ENCODE measurements at regions not wholly inside any gene's neighbourhood (a gene's known extent, or its start where the extent isn't known, plus 50 kb on each side); places are given as distances from the start of the nearest gene placed in this dataset.

- no peak for DNase-seq
These were observed 281.8 kb upstream of the TCF4 start for GRCh38 chr18:55869556-55870501.

DNA sequence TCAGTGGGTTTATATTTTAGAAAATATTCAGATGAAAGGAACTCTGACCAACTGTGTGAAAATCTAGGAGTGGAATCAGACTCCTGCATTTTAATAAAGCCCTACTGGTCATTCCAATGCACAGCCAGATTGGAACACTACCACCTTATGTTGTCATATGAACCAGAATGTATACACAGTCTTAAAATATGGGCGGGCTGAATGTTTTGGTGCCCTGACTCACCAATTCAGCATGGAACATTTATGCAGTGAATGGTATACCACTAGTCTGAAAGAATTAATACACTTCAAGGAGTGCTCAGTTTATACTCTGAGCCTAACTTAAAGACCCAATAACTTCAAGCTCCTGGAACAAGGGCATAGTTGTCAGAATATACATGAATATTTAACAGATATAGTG, 280.9 kb upstream of the TCF4 start:
- DNase-seq = no peak

DNA sequence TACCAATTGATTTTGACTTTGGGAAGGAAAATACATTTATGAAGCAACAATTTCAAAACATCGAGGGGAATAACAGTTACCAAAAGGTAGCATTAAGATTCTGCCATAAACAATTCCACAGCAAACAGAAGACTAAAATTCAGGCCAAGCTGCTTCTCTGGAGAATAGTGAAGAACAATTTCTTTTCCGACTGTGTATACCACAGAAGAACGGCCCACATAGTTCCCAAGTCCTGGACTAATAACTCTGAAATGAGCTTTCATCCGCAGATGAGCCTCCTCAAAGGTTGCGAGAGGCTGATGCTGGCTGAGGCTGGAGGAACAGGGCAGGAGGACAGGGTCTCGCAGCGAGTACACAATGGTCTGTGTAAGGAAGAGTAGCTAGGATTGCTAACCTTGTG, 278.9 kb upstream of the TCF4 start:
- DNase-seq = no peak

DNA sequence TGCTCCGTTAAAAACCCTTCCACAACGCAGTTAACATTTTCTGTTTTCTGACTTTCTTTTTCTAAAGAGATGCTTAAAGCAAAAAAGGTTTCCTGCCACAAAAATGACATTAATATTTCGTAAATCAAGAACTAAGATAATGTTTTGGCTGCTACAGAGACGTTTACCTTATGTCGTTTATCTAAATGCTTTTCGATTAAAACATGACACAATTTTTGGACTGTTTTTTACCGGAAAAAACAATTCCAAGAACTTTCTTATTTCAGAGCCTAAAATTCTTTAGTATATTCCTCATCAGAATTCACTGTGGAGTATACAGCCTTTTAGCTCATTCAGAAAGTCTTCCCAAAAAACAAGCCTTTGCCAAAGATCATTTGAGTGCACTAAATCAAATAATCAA, 278.0 kb upstream of the TCF4 start:
- DNase-seq = no peak

DNA sequence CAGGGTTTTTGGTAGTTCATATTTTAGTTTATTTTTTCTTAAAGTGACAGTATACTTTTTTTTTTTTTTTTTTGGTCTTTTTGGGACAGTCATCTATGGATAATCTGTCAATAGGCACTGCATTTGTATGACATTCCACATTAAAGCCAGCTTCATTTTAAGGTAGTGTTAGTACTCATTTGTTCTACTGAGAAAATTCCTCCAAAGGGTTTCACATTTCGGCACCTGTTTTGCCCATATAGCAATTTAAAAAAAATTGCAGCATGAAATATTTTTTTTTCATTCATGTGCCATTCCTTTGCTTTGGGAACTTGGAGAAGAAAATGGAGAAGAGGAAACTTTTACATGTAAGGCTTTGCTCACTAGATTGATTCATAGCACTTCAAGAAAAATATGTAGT, 276.3 kb upstream of the TCF4 start:
- no peak for DNase-seq

GRCh38 chr18:55863876-55864275, 275.9 kb upstream of the TCF4 start:
- no peak for DNase-seq

DNA sequence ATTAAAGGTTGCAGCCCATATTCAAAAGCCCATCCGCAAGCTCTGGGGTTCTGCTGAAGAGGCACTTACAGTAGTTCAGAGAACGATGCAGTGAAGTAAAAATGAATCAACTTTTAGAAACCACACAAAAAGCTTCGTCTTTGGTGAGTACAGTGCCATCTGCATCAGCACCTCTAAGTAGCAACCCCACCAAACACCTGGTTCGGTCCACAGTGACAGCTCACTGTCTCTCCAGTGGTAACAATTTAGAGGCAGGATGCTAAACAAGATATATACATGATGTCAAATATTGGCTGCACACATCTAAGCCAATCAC, 275.4 kb upstream of the TCF4 start:
- DNase-seq = no peak

DNA sequence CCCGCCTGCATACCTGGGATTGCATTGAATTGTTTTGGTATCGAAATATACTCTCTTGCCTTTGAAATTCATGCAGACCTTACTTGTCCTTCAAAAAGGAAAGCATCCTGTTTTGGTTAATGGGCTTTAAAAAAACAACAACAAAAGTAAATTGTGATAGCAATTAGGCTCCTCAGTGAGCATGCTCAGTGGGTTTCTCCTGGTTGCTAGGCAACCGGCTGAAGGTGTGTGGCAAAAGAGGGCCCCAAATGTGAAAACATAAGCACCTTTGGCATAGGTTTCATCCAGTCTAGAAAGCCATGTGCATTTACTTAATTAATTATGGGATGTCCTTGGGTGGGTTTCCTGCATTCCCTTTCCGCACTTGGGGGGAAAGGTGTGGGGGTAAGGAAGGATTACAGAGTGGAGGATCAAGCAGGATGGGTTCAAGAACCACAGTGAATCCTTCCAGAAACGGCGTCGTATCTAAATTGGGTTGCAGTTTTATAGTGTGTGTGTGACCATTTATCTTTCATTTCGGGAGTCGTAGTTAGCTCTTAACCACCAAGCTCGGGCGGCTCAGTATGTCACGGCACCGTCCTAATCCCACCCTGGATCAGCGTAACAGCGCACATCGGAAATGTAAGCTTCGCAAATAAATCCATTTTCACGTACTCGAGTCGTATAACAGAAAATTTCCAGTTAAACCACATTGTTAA, 274.9 kb upstream of the TCF4 start:
- no peak for DNase-seq

DNA sequence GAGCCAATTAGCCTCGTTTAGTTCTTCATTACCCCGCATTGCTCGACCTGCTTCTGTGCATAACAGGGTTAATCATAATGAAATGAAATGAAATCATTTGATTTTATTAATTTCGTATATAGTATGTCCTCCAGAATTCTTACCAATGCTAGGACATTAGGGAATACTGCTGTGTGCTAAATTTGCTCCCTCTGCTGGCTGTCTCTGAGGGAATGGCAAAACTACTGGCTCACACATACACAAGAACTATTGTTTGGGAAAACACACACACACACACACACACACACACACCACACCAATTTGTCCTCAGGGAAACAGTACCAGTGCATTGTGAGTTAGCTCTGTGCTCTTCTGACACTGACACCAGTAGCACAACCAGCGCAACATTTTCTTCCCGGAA, 273.3 kb upstream of the TCF4 start:
- no peak for DNase-seq

GRCh38 chr18:55858661-55859515, 270.9 kb upstream of the TCF4 start:
- DNase-seq = no peak

GRCh38 chr18:55857956-55858355, 270.0 kb upstream of the TCF4 start:
- DNase-seq = no peak

DNA sequence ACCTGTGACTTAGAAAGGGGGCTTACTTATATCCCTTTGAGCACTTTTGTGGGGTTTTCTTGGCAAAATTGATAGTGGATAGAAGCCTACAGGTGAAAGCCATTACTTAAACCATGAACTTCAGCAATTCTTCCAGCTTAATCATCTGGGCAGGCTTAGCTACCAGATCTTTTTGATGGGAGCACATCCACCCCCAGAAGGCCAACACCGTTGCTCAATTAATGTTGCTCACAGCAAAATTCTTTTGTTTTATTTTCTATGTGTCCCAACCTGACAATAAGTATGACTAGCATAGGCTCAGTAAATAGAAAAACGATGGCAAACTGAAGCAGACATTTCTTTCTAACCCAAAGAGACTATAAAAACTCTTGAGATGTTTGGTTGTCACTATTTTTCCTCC, 269.4 kb upstream of the TCF4 start:
- DNase-seq = no peak

DNA sequence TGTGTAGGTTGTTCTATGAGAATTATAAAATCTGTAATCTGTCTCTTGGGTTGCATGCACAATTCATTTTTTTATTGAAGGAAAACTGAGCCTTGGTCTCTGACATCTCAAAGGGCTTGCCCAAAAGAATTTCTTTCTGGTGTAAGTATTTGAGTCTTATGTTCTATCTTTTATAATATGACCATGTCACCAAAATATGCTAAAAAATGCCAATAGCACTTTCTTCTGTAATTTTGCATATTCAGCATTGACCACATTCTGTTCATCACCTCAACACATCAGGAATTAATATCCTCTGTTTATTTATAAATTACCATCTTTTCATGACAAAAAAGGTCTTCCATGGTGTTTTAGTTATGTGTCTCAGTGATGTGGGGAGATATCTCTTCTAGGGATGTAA, 268.7 kb upstream of the TCF4 start:
- DNase-seq = no peak

DNA sequence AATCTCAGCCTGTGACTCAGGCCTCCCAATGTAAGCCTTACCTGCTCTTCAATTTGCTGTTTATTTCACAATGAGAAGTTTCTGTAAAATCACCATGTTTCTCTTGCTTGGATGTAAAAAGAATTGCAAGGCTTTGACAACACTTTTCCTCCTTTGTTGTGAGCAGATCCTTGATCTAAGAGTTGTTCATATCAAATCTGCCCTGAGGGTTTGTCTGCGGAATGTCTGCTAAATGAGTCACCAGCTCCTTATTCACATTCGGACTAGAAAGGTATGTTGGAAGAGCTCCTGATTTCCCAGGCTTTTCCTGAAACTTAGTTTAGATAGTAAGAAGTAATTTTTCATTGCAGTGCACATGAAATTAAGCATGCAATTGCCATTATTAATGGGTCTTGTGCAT, 268.2 kb upstream of the TCF4 start:
- DNase-seq = no peak

- no peak for DNase-seq
These were observed 265.3 kb upstream of the TCF4 start for GRCh38 chr18:55853268-55853667.

DNA sequence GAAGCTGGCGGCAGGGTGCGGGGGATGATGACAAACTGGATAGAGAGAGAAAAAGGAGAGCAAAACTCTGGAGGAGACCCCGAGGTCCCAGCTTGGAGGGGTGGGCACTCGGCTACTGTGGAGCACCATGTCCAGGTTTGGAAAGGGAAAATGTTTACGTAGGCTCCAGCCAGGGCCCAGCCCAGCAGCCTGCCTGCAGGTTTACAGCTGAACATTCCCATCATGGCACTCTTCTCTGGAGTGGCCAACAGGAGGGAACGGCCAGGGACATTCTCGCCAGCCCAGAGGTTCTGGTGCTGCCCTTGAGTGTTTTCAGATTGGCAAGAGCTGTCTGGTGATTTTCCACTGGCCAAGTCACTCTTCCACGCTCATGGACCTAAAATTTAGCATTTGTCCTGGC, 262.9 kb upstream of the TCF4 start:
- DNase-seq = no peak

DNA sequence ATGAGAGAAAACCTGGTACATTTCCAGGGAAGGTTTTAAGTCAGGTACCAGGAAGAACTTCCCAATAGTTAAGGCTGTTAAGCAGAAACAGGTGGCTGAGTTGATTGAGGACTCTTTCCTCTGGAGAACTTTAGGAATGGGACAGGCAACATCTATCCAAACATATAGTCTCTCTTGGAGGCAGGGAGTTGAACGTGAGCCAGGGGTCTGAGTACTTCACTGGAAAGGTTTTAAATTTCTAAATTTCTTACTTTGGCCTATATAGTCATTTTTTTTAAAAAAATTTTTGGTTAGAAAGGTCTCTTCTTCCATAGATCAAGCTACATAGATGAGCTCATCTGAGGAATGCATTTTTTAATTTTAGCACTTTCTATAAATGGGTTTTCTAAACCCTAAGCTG, 261.4 kb upstream of the TCF4 start:
- DNase-seq = no peak

GRCh38 chr18:55847960-55848359, 260.0 kb upstream of the TCF4 start:
- DNase-seq = no peak

DNA sequence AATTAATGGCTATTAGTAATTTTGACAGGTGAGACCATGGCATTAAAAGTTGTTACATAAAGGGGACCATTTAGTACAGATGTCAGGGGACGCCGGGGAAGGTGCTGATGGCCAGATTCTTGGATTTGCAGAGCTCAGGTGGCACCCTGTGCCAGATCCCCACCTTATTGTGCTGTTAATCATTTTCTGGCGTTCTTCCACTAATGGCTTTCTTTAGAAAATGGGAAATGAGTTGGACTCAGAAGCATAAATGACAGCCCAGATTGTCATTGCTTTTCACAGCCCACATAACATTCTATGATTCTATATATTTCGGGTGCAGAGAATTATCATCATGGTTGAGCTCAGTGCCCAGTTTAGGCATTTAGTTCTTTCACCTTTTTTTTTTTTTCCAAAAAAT, 257.2 kb upstream of the TCF4 start:
- no peak for DNase-seq

- DNase-seq = no peak
These were observed 256.4 kb upstream of the TCF4 start for GRCh38 chr18:55844382-55844781.

- DNase-seq = no peak
These were observed 253.3 kb upstream of the TCF4 start for GRCh38 chr18:55841314-55841713.

DNA sequence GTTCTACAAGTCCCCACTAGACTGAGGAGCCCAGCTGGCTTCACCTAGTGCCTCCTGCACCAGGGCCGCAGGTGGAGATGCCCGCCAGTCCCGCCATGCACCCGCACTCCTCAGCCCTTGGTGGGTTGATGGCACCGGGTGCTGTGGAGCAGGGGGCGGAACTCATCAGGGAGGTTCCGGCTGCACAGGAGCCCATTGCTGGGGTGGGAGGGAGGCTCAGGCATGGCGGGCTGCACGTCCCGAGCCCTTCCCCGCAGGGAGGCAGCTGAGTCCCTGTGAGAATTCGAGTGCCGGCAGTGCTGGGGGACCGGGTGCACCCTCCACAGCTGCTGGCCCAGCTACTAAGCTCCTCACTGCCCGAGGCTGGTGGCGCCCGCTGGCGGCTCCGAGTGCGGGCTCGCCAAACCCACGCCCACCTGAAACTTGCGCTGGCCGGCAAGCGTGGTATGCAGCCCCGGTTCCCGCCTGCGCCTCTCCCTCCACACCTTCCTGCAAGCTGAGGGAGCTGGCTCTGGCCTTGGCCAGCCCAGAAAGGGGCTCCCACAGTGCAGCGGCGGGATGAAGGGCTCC, 252.7 kb upstream of the TCF4 start:
- DNase-seq = no peak

DNA sequence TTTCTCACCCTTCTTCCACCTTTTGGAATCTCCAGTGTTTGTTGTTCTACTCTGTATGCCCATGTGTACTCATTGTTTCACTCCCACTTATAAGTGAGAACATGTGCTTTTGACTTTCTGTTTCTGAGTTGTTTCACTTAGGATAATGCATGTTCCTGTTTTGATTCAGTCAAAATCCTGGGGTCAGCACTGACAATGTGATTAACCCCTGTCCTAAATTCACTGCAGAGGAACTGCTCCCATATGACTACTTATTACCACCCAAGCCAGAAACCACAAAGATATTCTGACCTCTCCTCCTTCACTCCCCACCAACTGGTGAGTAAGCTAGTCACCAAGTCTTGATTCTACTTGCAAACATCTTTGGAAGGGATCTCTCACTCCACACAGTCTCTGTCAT, 251.4 kb upstream of the TCF4 start:
- DNase-seq = no peak
